Middle frontal gyrus (tissue), 1 donor: ENCODE measurements at regions not wholly inside any gene's neighbourhood (a gene's known extent, or its start where the extent isn't known, plus 50 kb on each side); places are given as distances from the start of the nearest gene placed in this dataset.
"Not testable (repeated sequence)": the region's sequence is repeated elsewhere in the genome, so short reads cannot be mapped to it uniquely, and the experiment has no call there.

Experiments used
- DNase-seq: peaks from one replicate; pipeline ENCODE4 v3.0.0-alpha.2; 2015; ENCODE audit warnings: low spot score; ENCODE audit errors: extremely low spot score

DNA sequence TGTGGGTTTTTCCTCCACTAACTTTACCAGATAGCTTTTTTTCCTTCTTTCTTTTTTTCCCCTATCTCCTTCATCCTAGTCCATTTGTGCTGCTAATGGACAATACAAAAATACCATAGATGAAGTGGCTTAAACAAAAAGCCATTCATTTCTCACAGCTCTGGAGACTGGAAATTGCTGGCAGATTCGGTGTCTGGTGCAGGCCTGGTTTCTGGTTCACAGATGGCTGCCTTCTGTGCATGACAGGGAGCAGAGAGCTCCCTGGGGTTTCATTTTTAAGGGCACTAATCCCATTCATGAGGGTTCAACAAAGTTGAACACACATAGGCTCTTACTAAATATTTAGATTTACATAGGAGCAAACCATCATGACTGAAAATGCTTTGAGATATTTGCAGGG is 467.4 kb downstream of the TYW1 start:
- no peak for DNase-seq

DNA sequence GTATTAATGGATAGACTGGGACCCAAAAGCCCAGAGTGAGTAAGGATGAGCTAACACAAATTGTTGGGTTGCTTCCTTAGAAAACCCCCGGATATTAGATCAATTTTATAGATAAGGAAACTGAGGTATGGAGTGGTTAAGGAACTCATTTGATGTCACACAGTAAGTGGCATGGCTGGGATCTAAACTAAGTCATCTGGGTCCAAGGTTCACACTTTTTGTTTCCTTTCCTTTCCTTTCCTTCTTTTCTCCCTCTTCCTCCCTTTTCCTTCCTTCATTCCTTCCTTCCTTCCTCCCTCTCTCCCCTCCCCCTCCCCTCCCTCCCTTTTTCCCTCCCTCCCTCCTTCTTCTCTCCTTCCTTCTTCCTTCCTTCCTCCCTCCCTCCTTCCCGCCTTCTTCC is 469.5 kb downstream of the TYW1 start:
- no peak for DNase-seq

DNA sequence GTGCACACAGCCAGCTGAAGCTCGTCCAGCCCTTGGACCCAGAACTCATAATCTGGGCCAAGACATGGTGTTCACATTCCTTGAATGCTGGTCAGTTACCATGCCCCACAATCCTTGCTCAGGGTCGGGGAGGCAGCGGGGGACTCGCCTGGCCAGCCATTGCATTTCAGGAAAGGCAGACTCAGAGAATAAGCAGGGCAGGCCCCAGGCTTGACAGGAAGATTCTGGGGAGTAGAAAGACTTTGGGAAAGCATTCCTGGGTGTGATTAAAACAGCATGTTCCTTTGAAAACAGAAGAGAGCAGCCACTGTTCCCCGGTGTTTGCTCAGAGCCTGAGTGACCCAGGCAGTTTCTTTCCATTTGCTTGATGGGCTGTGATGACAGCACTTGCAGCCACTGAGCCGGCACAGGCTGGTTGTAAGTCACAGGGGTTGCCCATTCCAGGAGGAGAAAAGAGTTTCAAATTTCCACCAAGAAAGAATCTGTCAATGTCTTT is 473.7 kb downstream of the TYW1 start:
- no peak for DNase-seq

GRCh38 chr7:67475293-67475692 is 478.7 kb downstream of the TYW1 start:
- DNase-seq: no peak

DNA sequence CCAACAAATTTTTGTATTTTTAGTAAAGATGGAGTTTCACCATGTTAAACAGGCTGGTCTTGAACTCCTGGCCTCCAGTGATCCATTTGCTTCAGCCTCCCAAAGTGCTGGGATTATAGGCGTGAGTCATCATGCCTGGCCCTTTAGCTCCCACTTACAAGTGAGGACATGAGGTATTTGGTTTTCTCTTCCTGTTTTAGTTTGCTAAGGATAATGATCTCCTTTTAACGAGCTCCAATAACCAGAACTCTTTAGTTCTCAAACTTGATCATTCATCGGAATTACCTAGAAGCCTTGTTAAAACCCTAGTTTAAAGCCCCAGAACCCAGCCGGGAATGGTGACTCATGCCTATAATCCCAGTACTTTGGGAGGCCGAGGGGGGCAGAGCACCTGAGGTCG is 481.4 kb downstream of the TYW1 start:
- no peak for DNase-seq

DNA sequence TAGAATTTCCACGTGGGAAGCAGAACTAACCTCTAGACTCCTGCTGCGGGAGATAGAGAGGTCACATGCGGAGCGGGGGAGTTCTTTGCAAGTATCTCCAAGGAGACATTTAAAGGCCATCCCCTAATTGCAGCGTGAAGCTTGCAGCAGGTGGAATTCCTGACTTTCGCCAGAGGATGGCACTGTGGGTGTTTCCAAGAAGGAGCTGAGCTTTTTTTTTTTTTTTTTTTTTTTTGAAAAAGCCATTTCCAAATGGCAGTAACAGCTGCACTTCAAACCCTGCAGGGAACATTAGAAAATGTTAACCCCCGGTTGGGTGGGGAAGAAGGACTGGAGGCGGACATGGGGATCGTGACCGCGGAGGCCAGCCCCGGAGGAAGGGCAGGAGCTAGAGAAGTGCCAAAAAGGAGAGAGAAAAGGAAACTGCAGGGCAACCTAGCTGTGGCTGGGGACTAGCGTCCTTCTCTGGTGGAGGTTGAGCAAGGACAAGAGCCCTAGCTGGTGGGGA is 487.7 kb downstream of the TYW1 start:
- peak; percentile 33 for DNase-seq

- no peak for DNase-seq
These were observed 489.8 kb downstream of the TYW1 start for GRCh38 chr7:67486401-67486800.

GRCh38 chr7:67487316-67487715 is 490.7 kb downstream of the TYW1 start:
- no peak for DNase-seq

DNA sequence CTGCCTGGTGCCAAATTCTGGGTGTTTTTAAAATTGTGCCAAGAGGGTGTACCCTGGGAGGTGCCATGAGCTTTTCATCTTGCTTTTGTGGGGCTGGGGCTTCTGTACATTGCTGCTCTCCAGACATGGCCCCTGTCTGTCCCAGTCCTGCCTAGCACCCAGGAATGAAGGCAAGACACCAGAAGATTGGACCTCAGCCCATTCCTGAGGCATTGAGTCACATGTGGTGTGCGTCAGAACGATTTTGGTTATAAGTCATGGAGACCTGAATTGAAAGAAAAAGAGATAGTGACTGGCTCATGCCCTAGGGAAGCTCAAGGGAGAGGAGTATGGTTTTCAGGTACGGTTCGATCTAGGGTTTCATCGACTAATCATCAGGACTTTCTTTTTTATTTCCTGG is 493.2 kb downstream of the TYW1 start:
- DNase-seq: no peak

DNA sequence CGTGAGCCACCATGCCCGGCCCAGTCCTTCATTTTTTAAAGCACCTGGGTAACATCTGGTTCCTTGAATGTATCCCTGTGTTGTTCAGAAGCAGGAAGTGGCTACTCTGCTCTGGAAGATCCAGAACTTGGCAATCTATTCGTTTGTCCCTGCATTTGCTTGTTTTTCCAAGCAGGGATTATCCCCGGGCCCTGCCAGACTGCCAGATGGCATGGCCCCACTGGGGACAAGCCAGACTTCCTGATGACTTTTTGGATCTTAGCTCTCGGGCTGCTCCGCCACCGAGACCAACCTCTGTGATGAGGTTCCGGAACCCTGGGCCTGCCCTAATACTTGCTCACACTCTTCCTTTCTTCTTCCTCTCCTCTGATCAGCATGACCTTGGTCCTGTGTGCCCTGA is 496.7 kb downstream of the TYW1 start:
- DNase-seq: no peak

- DNase-seq: peak; percentile 12
These were observed 500.0 kb downstream of the TYW1 start for GRCh38 chr7:67496589-67496988.

- not testable (repeated sequence) for DNase-seq
These were observed 501.3 kb downstream of the TYW1 start for GRCh38 chr7:67497914-67498313.

- DNase-seq: no peak
These were observed 506.3 kb downstream of the TYW1 start for GRCh38 chr7:67502929-67503328.

- no peak for DNase-seq
These were observed 508.8 kb downstream of the TYW1 start for GRCh38 chr7:67505449-67505848.

DNA sequence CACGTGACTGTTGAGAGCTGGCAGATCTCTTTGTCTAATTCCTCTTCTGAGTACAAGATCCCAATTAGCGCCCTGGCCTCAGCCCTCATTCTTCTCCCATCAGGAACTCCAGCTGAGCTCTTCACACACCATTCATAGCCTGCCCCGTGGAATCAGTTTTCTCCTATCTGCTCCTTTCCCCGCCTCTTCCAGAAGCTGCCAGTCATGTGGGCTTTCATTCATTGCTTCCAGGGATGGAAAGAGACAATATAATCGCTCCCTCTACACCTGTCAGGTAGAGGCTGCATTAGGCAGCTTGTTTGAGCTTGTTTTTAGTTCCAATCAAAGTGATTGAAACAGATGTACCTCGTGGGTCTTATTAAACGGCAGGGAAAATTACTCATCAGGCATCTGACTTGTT is 515.8 kb downstream of the TYW1 start:
- no peak for DNase-seq

DNA sequence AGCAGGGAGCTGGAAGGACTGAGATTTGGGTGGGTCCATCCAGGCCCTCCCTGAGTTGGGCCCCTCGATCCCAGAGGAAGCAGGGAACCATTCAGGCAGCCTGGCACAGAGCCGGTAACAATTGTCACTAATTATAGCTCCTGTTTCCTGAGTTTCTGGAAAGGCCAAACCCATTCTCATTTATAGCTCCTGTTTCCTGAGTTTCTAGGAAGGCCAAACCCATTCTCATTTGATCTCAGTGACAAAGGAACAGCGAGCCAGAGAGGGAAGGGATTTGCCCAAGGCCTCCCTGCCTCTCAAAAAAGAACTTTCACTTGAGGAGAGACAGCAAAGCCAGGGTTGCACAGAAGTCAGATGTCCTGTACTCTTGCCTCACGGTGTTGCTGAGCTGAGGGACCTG is 521.9 kb downstream of the TYW1 start:
- no peak for DNase-seq

DNA sequence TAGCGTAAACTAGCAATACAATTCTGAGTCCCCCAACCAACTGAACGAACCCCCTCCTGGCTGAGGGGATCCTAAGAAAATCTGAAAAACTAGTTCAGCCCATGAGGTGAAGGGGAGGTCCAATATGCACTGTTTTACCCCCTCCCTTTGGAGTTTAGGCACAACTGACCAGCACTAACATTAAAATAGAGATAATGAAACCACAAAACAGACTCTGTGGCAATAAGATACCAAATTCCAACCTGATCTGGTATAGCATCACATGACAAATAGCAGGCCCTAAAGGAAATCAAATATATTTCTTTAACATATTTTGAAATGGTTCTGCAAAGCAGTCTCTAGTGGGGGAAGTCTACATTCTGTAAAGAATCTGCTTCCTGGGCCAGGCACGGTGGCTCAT is 522.5 kb downstream of the TYW1 start:
- no peak for DNase-seq

GRCh38 chr7:67522504-67522903 is 525.9 kb downstream of the TYW1 start:
- DNase-seq: no peak

DNA sequence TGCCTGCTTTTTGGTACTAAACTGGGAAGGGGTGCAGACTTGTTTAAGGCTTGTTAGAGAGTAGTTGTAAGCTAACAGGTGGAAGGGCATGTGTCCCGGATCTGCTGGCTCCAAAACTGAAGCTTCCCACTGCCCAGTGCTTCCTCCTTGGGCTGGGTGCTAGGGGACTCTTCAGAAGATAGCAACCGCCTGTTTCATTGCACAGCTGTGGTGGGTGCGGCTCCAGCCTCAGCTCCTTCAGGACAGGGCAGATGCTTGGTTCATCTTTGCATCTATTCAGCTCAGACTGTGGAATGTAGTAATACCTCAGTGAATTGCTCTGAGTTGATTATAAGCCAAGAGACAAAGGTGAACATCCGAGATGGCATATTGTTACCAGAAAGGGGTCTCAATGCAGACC is 527.1 kb downstream of the TYW1 start:
- no peak for DNase-seq

GRCh38 chr7:67525588-67525987 is 529.0 kb downstream of the TYW1 start:
- DNase-seq: no peak

DNA sequence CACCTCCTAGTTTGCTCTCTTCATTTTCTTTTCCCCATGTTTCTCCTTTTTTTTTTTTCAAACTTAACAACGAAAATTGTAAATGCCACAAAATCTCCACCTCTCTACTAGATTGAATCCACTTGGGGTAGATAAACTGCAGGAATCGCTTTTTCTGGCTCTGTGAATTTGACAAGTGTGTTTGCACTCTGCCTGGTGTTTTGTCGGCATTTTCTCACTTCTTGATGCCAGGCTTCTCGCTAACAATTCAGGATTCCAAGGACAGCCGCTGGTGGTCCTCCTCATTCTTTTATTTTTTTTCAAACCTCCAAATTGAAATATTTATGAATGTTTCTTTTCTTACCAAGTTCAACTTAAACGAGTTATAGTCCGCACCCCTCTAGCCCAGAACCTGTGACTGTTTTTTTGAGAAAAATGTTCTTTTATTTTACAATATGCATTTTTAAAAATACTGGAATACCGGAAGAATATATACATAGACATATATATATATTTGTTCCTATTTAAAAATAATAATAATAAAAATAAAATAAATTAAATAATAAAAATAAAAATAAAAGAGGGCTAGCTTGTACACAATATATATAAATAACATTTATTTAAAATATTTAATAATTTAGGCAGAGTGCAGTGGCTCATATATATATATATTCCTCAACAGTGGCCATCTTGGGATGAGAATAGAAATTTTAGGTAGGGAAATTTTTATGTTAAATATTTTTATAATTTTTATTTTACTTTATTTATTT is 538.8 kb downstream of the TYW1 start:
- DNase-seq: no peak

GRCh38 chr7:67542916-67543315 is 546.3 kb downstream of the TYW1 start:
- DNase-seq: no peak

DNA sequence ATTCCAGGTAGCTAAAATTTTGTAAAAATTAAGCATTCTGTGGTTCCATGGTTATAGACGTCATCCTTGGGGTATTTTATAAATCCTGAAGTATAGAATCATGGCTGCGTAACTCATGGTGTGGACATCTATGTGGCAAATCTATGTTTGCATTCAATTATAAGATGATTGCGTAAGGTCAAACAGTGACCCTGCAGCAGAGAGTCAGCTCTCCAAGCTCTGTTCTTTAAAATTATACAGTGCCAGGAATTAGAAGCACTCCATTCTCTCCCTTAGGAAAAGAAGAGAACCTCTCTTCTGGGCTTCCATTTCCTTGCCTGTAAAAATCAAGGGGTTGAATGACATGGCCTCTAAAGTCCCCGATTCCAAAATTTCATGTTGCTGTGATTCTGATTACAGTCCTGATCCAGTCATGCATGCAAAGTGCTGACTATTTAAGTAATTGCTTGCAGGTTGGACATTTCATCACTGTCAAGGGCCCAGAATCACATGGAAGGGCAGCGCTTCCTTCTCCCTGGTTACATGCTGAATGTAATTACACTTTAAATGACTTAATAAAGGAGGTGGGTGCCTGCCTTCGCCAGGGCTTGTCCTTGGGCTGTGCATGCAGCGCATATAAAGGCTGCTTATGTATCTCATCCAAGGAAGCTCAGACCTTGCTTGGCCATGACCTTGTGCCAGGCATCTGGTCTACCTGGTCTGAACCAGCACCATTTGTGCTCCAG is 550.7 kb downstream of the TYW1 start:
- no peak for DNase-seq
